ENCODE measurements at regions not wholly inside any gene's neighbourhood (a gene's known extent, or its start where the extent isn't known, plus 50 kb on each side); places are given as distances from the start of the nearest gene placed in this dataset.

DNA sequence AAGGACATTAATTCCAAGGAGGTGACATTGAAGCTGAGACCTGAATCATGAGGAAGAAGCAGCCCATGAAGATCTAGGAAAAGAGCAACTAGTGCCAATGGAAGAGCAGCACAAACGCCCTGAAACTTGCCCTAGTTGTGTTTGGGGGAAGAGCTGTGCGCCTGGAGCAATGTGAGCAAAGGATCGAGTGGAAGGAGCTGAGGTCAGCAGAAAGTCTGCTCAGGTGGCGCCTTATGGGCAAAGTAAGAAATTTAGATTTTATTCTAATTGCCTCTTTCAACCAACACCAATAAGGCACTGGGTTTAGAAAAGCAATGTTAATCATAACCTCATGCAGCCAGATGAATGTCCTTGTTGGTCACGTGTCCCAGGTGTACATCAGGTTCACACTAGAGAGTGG is 226.0 kb upstream of the THSD7B start:
- WGBS, 2 donors: 61 to 75% methylated on average over 4 to 5 of the region's 5 CpGs
- Histone ChIP-seq H3K9me3 (no peaks in the 10 kb centered on the region), H3K27me3 (no peaks in the 10 kb centered on the region), H3K36me3 (no peaks in the 10 kb centered on the region), H3K4me3 (replicated peaks in 1 of 3) (no peak overlapping the region), H3K27ac (no peak overlapping the region), H3K4me1 (no peaks in the 10 kb centered on the region)
- DNase-seq: no peak
- intact Hi-C loops (cut with DNase I): no loop called here
- TF ChIP-seq, protein P1, sequence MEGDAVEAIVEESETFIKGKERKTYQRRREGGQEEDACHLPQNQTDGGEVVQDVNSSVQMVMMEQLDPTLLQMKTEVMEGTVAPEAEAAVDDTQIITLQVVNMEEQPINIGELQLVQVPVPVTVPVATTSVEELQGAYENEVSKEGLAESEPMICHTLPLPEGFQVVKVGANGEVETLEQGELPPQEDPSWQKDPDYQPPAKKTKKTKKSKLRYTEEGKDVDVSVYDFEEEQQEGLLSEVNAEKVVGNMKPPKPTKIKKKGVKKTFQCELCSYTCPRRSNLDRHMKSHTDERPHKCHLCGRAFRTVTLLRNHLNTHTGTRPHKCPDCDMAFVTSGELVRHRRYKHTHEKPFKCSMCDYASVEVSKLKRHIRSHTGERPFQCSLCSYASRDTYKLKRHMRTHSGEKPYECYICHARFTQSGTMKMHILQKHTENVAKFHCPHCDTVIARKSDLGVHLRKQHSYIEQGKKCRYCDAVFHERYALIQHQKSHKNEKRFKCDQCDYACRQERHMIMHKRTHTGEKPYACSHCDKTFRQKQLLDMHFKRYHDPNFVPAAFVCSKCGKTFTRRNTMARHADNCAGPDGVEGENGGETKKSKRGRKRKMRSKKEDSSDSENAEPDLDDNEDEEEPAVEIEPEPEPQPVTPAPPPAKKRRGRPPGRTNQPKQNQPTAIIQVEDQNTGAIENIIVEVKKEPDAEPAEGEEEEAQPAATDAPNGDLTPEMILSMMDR (IDR thresholded peaks at IDR 0.05): no peak
- no peak for TF ChIP-seq POLR2A (IDR thresholded peaks at IDR 0.05)

DNA sequence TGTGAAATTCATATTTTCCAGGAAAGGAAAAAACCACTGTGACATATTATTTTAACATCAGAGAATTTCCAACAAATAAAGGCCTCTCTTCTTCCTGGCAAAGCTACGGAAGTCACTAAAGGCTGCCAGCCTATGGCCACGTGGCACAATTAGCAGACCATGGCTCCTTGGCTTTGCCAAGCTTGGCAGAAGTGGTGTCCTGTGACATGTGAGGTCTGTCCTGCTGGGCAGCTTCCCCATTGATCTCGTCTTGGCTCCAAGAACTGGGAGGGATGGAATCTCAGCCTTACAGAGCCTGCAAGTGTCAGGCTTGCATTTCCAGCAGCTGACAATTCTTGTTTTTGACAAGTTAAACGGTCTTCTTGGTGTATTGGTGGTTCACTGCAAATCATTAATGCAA is 226.9 kb upstream of the THSD7B start:
- TF ChIP-seq, protein P1 (IDR thresholded peaks at IDR 0.05): no peak
- no peak for TF ChIP-seq POLR2A (IDR thresholded peaks at IDR 0.05)
- Histone ChIP-seq H3K27ac (no peak overlapping the region), H3K27me3 (no peaks in the 10 kb centered on the region), H3K4me1 (no peaks in the 10 kb centered on the region), H3K9me3 (no peaks in the 10 kb centered on the region), H3K36me3 (no peaks in the 10 kb centered on the region), H3K4me3 (replicated peaks in 1 of 3) (no peak overlapping the region)
- no peak for DNase-seq
- WGBS, 2 donors: 56 to 66% methylated on average over 4 of the region's 4 CpGs
- intact Hi-C loops (cut with DNase I): no loop called here

DNA sequence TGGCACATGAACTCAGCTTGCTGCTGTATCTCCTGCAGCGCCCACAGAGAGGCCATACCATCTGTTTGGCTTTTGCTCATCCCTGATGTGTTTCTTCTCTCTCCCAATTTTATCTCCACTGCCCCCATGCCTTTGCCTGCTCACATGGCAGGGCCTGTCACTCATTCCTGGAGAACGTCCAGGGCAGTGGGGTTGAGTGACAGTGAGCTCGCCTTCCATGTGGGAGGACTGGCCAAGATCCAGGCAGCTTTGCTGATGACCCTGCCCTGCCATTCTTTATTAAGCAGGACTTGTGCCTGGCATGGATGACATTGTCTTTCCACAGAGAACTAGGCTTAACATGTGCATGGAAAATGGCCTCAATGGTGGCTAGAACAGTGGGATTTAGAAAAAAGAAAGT is 230.5 kb upstream of the THSD7B start:
- no peak for TF ChIP-seq POLR2A (IDR thresholded peaks at IDR 0.05)
- TF ChIP-seq, protein P1 (IDR thresholded peaks at IDR 0.05): no peak
- no peaks in the 10 kb centered on the region for H3K27me3 ChIP-seq
- no peaks in the 10 kb centered on the region for H3K4me1 ChIP-seq
- no peaks in the 10 kb centered on the region for H3K9me3 ChIP-seq
- no peaks in the 10 kb centered on the region for H3K36me3 ChIP-seq
- H3K27ac ChIP-seq: no peak overlapping the region
- intact Hi-C loops (cut with DNase I): no loop called here
- H3K4me3 ChIP-seq (replicated peaks in 1 of 3): no peak overlapping the region
- 52 to 60% methylated on average over 3 of the region's 3 CpGs for WGBS, 2 donors
- no peak for DNase-seq

DNA sequence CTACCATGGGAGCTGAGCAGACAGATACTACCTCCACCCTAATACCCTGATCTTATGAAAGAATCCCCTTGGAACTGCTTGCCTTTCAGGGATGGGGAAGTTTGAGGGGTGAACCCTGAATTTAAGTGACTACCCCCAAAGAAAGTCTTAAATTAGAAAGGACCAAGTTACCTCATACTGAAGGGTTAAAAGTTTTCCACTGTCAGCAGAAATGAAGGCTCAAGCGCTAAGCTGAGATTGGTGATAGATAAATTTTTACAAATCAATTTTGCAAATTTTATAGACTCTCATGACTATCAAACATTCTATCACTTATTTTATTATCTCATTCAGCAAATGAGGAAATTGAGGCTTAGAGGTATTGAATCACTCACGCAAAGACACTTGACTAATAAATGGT is 233.2 kb upstream of the THSD7B start:
- Histone ChIP-seq H3K4me1 (no peaks in the 10 kb centered on the region), H3K27ac (no peak overlapping the region), H3K4me3 (replicated peaks in 1 of 3) (no peak overlapping the region), H3K27me3 (no peaks in the 10 kb centered on the region), H3K36me3 (no peaks in the 10 kb centered on the region), H3K9me3 (no peaks in the 10 kb centered on the region)
- DNase-seq: no peak
- TF ChIP-seq POLR2A (IDR thresholded peaks at IDR 0.05): no peak
- TF ChIP-seq, protein P1 (IDR thresholded peaks at IDR 0.05): no peak
- 91 to 92% methylated on average over 2 of the region's 2 CpGs for WGBS, 2 donors
- intact Hi-C loops (cut with DNase I): no loop called here

DNA sequence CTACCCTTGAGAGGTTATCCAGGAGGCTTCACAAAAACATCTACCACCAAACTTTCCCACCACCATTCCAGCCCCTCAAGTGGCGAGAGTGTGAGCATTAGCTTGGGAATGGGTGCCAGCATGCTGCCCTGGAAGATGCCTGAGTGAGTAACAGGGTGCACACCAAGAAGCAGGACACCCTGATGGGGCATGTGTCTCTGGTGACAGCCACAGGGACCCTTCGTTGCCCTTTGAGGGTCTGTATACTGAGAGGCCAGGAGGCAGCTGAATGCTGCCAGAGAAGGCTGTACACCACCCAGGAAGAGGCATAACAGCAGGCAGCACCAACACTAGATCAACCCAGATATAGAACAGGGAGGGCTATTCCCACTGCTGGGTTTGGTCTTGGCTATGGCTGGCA is 233.6 kb upstream of the THSD7B start:
- no peaks in the 10 kb centered on the region for H3K27me3 ChIP-seq
- 64% methylated on average over 2 of the region's 2 CpGs for WGBS, 2 donors
- H3K9me3 ChIP-seq: no peaks in the 10 kb centered on the region
- DNase-seq: no peak
- H3K27ac ChIP-seq: no peak overlapping the region
- H3K4me1 ChIP-seq: no peaks in the 10 kb centered on the region
- no peaks in the 10 kb centered on the region for H3K36me3 ChIP-seq
- intact Hi-C loops (cut with DNase I): no loop called here
- H3K4me3 ChIP-seq (replicated peaks in 1 of 3): no peak overlapping the region
- TF ChIP-seq, protein P1 (IDR thresholded peaks at IDR 0.05): no peak
- TF ChIP-seq POLR2A (IDR thresholded peaks at IDR 0.05): no peak

Measured in thyroid gland (tissue), 4 donors.